Small intestine (tissue), 7 donors: ENCODE measurements at regions not wholly inside any gene's neighbourhood (a gene's known extent, or its start where the extent isn't known, plus 50 kb on each side); places are given as distances from the start of the nearest gene placed in this dataset.

Experiments
- DNase-seq, 2 donors: peaks; one replicate each; pipeline versions ENCODE4 v3.0.0 to v3.0.0-alpha.2; 2013
- FAIRE-seq: peaks from 2 replicates; lab custom pipeline; 2012; peaks lifted over from hg19 to GRCh38; lab: Jason Lieb, UNC
- H3K27ac ChIP-seq, 3 donors: one replicate each; pipeline ENCODE4 v1.5.1; 2013; ENCODE audit warnings: low read length in 2 of 3, mild to moderate bottlenecking in 2 of 3, control low read depth in 1 of 3, inconsistent platforms in 1 of 3, low read depth in 1 of 3, moderate library complexity in 1 of 3
- H3K27me3 ChIP-seq, 3 donors: one replicate each; pipeline ENCODE4 v1.6.1; 2013; ENCODE audit warnings: low read length in 3 of 3, inconsistent platforms in 1 of 3; ENCODE audit not compliant: control insufficient read depth in 3 of 3, insufficient read depth in 3 of 3
- H3K36me3 ChIP-seq, 3 donors: one replicate each; pipeline ENCODE4 v1.6.1; 2013; ENCODE audit warnings: low read length in 3 of 3, inconsistent platforms in 1 of 3, low read depth in 1 of 3, mild to moderate bottlenecking in 1 of 3, moderate library complexity in 1 of 3; ENCODE audit not compliant: control insufficient read depth in 3 of 3, insufficient read depth in 2 of 3
- H3K4me1 ChIP-seq, 3 donors: one replicate each; pipeline ENCODE4 v1.6.1; 2013; ENCODE audit warnings: low read length in 2 of 3, inconsistent platforms in 1 of 3, low read depth in 1 of 3, mild to moderate bottlenecking in 1 of 3, moderate library complexity in 1 of 3; ENCODE audit not compliant: control insufficient read depth in 3 of 3, insufficient read depth in 2 of 3
- H3K4me3 ChIP-seq, 3 donors: one replicate each; pipeline ENCODE4 v1.5.1; 2013; ENCODE audit warnings: low read length in 3 of 3, control low read depth in 1 of 3, inconsistent platforms in 1 of 3, low read depth in 1 of 3, mild to moderate bottlenecking in 1 of 3, moderate library complexity in 1 of 3
- H3K9me3 ChIP-seq, 2 donors: one replicate each; pipeline ENCODE4 v1.6.1; 2013; ENCODE audit warnings: low read depth in 1 of 2, low read length in 1 of 2; ENCODE audit not compliant: control insufficient read depth in 2 of 2, insufficient read depth in 1 of 2
- WGBS, 3 donors: extraction: QIAGEN DNeasy Blood & Tissue Kit; methylation state at CpG; one replicate each; pipeline ENCODE4 v1.1.7; 2013; 5-methylcytosine and 5-hydroxymethylcytosine counted together
- donor health status: healthy with polysubstance abuse.
- donor health status: control.
- donor health status: control.
- donor health status: Bipolar disorder and iron deficiency.
- donor health status: healthy.

- DNase-seq (no peak), FAIRE-seq (no peak)
- no peak overlapping the region for H3K27ac ChIP-seq
- WGBS, 3 donors: 87 to 96% (median 90%) methylated on average over 1 of the region's 1 CpG
- H3K4me3 ChIP-seq: no peak overlapping the region
- H3K27me3 ChIP-seq: no peaks in the 10 kb centered on the region
- H3K4me1 ChIP-seq: peaks cover 0 to 17% (median 3%) of the 10 kb centered on the region in 3 donors
- H3K9me3 ChIP-seq: peaks cover 0 to 2% of the 10 kb centered on the region in 2 donors
- no peaks in the 10 kb centered on the region for H3K36me3 ChIP-seq
Measured at GRCh38 chr12:19006626-19007137, 122.9 kb upstream of the PLEKHA5 start.

- no peak for FAIRE-seq
- WGBS, 3 donors: 78 to 89% (median 87%) methylated on average over 2 of the region's 2 CpGs
- Histone ChIP-seq H3K4me3 (no peak overlapping the region), H3K27me3 (no peaks in the 10 kb centered on the region), H3K36me3 (no peaks in the 10 kb centered on the region), H3K27ac (no peak overlapping the region), H3K4me1 (peaks cover 0 to 21% (median 3%) of the 10 kb centered on the region in 3 donors), H3K9me3 (peaks cover 0 to 2% of the 10 kb centered on the region in 2 donors)
- DNase-seq: no peak
Measured at GRCh38 chr12:19008102-19008501, 121.4 kb upstream of the PLEKHA5 start.

GRCh38 chr12:19010087-19010486, 119.4 kb upstream of the PLEKHA5 start:
- no peaks in the 10 kb centered on the region for H3K36me3 ChIP-seq
- peaks cover 0 to 2% of the 10 kb centered on the region in 2 donors for H3K9me3 ChIP-seq
- peak overlapping the region in 1 of 3 donors; percentile 40 for H3K27ac ChIP-seq
- no peaks in the 10 kb centered on the region for H3K27me3 ChIP-seq
- no peak overlapping the region for H3K4me3 ChIP-seq
- peak; percentile 79 to 83 for DNase-seq
- H3K4me1 ChIP-seq: peaks cover 0 to 11% (median 0%) of the 10 kb centered on the region in 3 donors
- 12 to 43% (median 32%) methylated on average over 3 of the region's 3 CpGs for WGBS, 3 donors
- FAIRE-seq: no peak

- H3K9me3 ChIP-seq: peaks cover 0 to 2% of the 10 kb centered on the region in 2 donors
- H3K27ac ChIP-seq: peak overlapping the region in 1 of 3 donors; percentile 29
- DNase-seq (no peak), FAIRE-seq (no peak)
- peaks cover 0 to 11% (median 0%) of the 10 kb centered on the region in 3 donors for H3K4me1 ChIP-seq
- H3K4me3 ChIP-seq: no peak overlapping the region
- WGBS, 3 donors: 92 to 96% (median 94%) methylated on average over 10 of the region's 10 CpGs
- no peaks in the 10 kb centered on the region for H3K36me3 ChIP-seq
- no peaks in the 10 kb centered on the region for H3K27me3 ChIP-seq
Measured at GRCh38 chr12:19010726-19011125, 118.8 kb upstream of the PLEKHA5 start.

- peaks cover 0 to 2% of the 10 kb centered on the region in 2 donors for H3K9me3 ChIP-seq
- H3K4me3 ChIP-seq: no peak overlapping the region
- H3K27ac ChIP-seq: peak overlapping the region in 1 of 3 donors; percentile 68
- DNase-seq: peak; percentile 77 to 81
- H3K4me1 ChIP-seq: peaks cover 0 to 11% (median 0%) of the 10 kb centered on the region in 3 donors
- no peaks in the 10 kb centered on the region for H3K36me3 ChIP-seq
- no peak for FAIRE-seq
- no peaks in the 10 kb centered on the region for H3K27me3 ChIP-seq
- WGBS, 3 donors: 46 to 73% (median 67%) methylated on average over 3 of the region's 3 CpGs
Measured at GRCh38 chr12:19012965-19013364, 116.6 kb upstream of the PLEKHA5 start.

- 61 to 76% (median 70%) methylated on average over 2 of the region's 2 CpGs for WGBS, 3 donors
- peaks cover 0 to 15% (median 0%) of the 10 kb centered on the region in 3 donors for H3K4me1 ChIP-seq
- no peaks in the 10 kb centered on the region for H3K27me3 ChIP-seq
- no peaks in the 10 kb centered on the region for H3K36me3 ChIP-seq
- H3K27ac ChIP-seq: no peak overlapping the region
- H3K4me3 ChIP-seq: no peak overlapping the region
- DNase-seq (no peak), FAIRE-seq (no peak)
- H3K9me3 ChIP-seq: peaks cover 0 to 2% of the 10 kb centered on the region in 2 donors
Measured at GRCh38 chr12:19014240-19014639, 115.3 kb upstream of the PLEKHA5 start.

DNA sequence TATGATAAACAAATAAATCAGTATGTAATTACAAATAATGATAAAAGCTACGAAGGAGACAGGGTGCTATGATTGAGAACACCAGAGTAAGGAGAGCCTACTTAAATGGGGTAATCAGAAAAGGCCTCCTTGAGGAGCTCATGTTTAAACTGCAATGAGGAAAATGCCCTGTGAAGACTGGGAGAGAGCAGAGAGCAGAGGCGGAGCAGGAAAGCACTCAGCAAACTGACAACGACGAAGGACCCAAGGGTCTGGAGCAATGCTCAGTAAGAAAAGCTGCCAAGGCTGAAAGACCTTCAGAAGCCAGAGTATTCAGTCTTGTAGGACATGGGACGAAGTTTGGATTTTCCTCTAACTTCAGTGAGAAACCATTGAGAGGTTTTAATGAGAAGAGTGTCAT, 114.2 kb upstream of the PLEKHA5 start:
- DNase-seq (no peak), FAIRE-seq (no peak)
- no peak overlapping the region for H3K27ac ChIP-seq
- H3K36me3 ChIP-seq: no peaks in the 10 kb centered on the region
- no peaks in the 10 kb centered on the region for H3K27me3 ChIP-seq
- H3K4me3 ChIP-seq: no peak overlapping the region
- H3K4me1 ChIP-seq: peaks cover 0 to 12% (median 0%) of the 10 kb centered on the region in 3 donors
- 60 to 69% (median 66%) methylated on average over 5 of the region's 5 CpGs for WGBS, 3 donors
- peaks cover 0 to 2% of the 10 kb centered on the region in 2 donors for H3K9me3 ChIP-seq

DNA sequence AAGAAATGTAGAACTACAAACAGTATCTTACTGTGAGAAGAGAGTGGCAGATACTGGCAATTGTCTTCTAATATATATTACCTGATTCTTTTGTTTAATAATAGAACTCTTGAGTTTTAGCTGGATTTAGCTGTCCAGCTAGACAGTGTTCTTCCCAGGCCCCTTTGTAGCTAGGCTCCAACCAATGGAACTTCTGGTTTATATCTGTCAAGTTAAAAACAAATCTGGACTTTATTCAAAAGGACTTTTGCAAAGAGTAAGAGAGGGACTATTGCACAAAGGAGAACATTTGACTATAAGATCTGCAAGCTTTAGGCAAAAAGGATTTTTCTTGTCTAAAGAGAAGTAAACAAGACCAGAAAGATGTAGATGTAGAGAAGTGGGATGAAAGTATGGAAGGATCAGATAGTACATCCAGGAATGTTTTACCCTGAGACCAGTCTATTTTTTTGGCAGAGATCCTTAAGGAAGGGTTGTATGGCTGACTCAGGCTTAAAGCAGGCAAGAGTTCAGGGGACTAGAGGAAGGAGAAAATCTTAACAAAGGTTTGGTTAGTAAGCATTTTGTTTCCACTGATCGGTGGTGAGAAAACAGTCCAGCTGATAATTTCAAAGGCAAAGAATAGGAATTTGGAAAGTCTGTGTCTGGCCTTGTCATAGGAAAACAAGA, 111.1 kb upstream of the PLEKHA5 start:
- Histone ChIP-seq H3K9me3 (no peaks in the 10 kb centered on the region), H3K27ac (no peak overlapping the region), H3K4me1 (peaks cover 0 to 12% (median 0%) of the 10 kb centered on the region in 3 donors), H3K4me3 (no peak overlapping the region), H3K27me3 (no peaks in the 10 kb centered on the region), H3K36me3 (no peaks in the 10 kb centered on the region)
- no peak for FAIRE-seq
- DNase-seq: no peak
- WGBS, 3 donors: 10 to 38% (median 29%) methylated on average over 1 of the region's 1 CpG
